ENCODE measurements at regions not wholly inside any gene's neighbourhood (a gene's known extent, or its start where the extent isn't known, plus 50 kb on each side); places are given as distances from the start of the nearest gene placed in this dataset.

DNA sequence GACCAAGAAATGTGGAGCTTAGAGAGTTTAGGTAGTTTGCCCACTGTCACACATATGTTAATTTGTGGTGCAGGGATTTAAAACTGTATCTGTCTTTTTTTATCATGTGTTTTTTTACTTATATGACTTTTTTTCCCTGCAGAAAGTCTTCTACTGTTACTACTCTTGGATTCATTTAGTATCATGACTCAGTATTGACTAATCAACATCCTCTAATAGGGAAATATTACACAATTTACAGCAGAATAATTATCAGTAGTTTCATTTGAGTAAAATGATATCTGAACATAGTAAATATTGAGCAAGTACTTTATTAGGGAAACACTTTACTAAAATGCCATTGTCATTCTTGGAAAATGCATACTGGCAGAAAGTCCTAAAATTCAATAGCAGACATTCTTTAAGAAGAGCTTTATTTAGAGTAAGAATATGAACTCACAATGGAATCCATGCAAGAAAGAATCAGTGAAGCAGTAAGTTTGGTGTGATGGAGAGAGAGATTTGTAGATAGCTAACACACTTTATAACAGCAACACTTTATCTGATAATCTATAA lies 425.9 kb upstream of the SLC8A1 start:
- Mint-ChIP-seq H3K4me1 (no peaks in the 10 kb centered on the region), H3K36me3 (no peaks in the 10 kb centered on the region), H3K27ac (no peak overlapping the region), H3K9me3 (peaks cover 0 to 3% (median 0%) of the 10 kb centered on the region in 7 donors), H3K4me3 (no peak overlapping the region), H3K27me3 (no peaks in the 10 kb centered on the region)
- DNase-seq (no peak), ATAC-seq (ENCODE audit: low read depth in 2 of 2) (no peak)

DNA sequence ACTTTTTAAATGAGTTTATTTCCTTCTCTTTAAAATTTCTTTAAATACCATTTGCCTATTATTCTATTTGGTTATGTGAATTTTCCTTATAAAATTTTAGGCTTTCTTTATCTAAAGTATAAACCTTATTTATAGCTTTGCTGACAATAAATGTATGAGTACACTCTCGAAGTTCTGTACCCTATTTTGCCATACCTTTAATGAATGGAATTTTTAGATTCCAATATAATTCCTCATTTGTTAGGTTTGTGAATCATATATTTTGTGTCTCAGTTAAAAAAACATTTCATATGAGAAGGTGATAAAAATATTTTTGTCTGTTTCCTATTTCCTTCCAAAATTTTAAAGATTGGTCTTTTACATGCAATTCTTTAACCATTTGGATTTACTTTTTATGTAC lies 427.4 kb upstream of the SLC8A1 start:
- Mint-ChIP-seq H3K27me3 (no peaks in the 10 kb centered on the region), H3K27ac (no peak overlapping the region)

DNA sequence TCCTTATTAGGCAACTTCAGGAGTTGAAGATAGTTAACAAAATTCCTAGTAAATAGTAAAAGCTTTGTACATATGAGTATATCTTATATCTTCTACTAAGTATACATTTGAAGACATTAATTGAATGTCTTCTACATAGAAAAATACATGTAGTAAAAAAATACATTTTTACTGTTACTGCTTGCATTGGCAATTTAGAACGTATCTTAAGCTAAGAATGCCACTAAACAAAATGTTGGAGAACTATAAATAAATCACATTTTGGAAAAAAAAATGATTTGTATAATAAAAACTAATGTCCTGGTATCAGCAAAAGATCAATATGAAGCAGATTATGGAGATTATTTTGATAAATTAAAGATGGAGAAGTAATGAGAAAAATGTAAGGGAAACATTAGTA lies 434.2 kb upstream of the SLC8A1 start:
- Mint-ChIP-seq H3K27me3 (no peaks in the 10 kb centered on the region), H3K4me1 (no peaks in the 10 kb centered on the region), H3K9me3 (peaks cover 0 to 7% (median 0%) of the 10 kb centered on the region in 7 donors), H3K36me3 (no peaks in the 10 kb centered on the region), H3K27ac (no peak overlapping the region), H3K4me3 (no peak overlapping the region)
- DNase-seq = no peak
- ATAC-seq (ENCODE audit: low read depth in 2 of 2) = no peak

More for the DNA sequence above, 427.4 kb upstream of the SLC8A1 start:
- Mint-ChIP-seq H3K4me3 (no peak overlapping the region), H3K9me3 (peaks cover 0 to 2% (median 0%) of the 10 kb centered on the region in 7 donors), H3K4me1 (no peaks in the 10 kb centered on the region), H3K36me3 (no peaks in the 10 kb centered on the region)
- no peak for DNase-seq
- ATAC-seq (ENCODE audit: low read depth in 2 of 2) = no peak

DNA sequence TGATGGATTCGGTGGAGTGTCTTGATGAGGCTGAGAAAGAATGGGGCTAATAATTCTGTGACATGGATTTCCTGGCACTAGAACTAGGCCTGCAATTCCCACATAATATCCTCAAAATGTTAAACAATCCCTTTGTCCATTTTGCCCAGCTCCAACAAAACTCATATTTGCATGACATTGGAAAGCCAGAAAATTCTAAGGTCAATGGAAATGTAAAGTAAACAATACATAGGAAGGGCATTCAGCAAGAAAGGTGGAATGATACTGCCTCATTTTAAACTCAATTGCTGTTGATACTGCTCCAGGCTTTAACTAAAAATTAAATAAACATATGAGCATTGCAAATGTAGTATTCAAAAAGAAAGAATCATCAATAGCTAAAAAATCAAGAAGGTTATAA lies 434.8 kb upstream of the SLC8A1 start:
- ATAC-seq (ENCODE audit: low read depth in 2 of 2) = no peak

DNA sequence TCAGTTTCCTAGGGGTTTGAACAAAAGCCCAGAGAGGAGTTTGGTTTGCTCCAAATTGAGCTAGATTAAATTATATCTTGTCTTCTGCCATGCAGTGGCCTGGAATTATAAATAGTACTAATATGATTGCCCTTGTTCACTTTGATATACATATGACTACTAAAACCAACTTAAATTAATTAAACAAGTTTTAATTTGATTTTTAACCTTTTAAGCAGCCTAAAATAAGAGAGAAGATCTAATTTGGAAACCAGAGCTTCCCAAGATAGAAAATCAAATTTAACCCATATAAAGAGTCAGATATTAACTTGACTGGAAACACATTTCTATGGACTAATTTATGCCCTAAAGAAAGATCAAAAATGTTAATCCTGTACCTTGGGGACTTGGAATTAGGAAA lies 444.5 kb upstream of the SLC8A1 start:
- no peak for DNase-seq
- H3K36me3 Mint-ChIP-seq = no peaks in the 10 kb centered on the region
- no peaks in the 10 kb centered on the region for H3K27me3 Mint-ChIP-seq
- no peaks in the 10 kb centered on the region for H3K4me1 Mint-ChIP-seq
- H3K4me3 Mint-ChIP-seq = no peak overlapping the region
- no peak overlapping the region for H3K27ac Mint-ChIP-seq
- H3K9me3 Mint-ChIP-seq = peaks cover 0 to 2% (median 0%) of the 10 kb centered on the region in 7 donors
- ATAC-seq (ENCODE audit: low read depth in 2 of 2) = no peak

More for the DNA sequence above, 434.8 kb upstream of the SLC8A1 start:
- H3K27ac Mint-ChIP-seq = no peak overlapping the region
- peaks cover 0 to 7% (median 0%) of the 10 kb centered on the region in 7 donors for H3K9me3 Mint-ChIP-seq
- no peaks in the 10 kb centered on the region for H3K36me3 Mint-ChIP-seq
- H3K27me3 Mint-ChIP-seq = no peaks in the 10 kb centered on the region
- H3K4me1 Mint-ChIP-seq = no peaks in the 10 kb centered on the region
- no peak overlapping the region for H3K4me3 Mint-ChIP-seq
- no peak for DNase-seq

DNA sequence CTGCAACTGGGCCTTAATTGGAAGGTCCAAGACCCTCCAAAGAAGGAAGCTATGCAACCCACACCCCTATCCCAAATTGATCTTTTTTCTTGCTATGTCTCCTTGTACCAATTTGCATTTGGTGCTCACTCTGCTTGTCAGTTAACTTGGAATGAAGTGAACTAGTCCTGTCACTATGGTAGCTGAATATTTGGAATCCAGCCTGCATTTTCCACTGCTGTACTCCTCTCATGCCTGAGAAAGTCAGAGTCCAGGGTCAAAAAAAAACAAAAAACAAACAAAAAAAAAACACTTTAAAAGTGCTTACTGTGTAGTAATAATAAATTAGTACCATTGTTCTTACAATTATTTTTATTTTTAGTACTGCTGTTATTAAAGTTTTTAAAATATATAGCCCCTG lies 462.8 kb upstream of the SLC8A1 start:
- Mint-ChIP-seq H3K36me3 (no peaks in the 10 kb centered on the region), H3K4me1 (no peaks in the 10 kb centered on the region), H3K9me3 (peaks cover 0 to 5% (median 0%) of the 10 kb centered on the region in 7 donors), H3K27me3 (no peaks in the 10 kb centered on the region), H3K27ac (no peak overlapping the region), H3K4me3 (no peak overlapping the region)
- ATAC-seq (ENCODE audit: low read depth in 2 of 2) (no peak), DNase-seq (no peak)

DNA sequence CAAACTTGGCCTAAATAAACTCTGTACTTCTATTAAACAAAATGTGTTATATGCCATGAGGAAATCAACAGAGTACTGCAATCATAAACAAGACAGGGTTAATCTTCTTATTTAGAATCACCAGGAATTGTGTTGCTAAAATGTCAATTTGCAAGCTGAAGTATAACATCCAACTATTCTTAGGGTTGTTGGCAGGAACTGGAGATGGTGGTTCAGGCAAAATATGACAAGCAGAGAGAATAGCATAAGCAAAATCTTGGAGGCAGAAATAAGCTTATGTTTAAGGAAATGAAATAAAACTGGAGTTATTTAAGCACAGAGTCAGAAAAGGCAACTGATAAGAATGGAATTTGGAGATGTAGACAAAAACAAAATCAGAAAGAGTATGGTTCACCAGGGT lies 463.8 kb upstream of the SLC8A1 start:
- H3K9me3 Mint-ChIP-seq = peaks cover 0 to 5% (median 0%) of the 10 kb centered on the region in 7 donors
- DNase-seq (no peak), ATAC-seq (ENCODE audit: low read depth in 2 of 2) (no peak)
- H3K36me3 Mint-ChIP-seq = no peaks in the 10 kb centered on the region
- no peak overlapping the region for H3K27ac Mint-ChIP-seq
- no peaks in the 10 kb centered on the region for H3K27me3 Mint-ChIP-seq
- H3K4me3 Mint-ChIP-seq = no peak overlapping the region
- no peaks in the 10 kb centered on the region for H3K4me1 Mint-ChIP-seq

DNA sequence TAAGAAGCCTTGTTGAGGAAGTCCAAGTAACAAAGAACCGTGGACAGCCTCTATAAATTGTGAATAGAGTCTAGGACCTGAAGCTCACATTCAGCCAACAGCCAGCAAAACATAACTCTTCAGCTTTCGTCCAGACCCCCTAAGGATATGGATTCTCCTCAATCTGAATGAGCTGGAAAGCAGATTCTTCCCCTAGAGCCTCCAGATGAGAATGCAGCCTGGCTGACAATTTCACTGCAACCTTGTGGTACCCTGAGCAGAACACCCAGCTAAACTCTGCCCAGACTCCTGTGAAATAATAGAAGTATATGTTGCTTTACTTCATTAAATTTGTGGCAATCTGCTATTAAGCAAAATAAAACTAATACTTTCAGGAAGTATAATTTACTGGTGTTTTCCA lies 483.5 kb upstream of the SLC8A1 start:
- no peak overlapping the region for H3K4me3 Mint-ChIP-seq
- H3K36me3 Mint-ChIP-seq = no peaks in the 10 kb centered on the region
- H3K4me1 Mint-ChIP-seq = no peaks in the 10 kb centered on the region
- peaks cover 0 to 7% (median 0%) of the 10 kb centered on the region in 7 donors for H3K9me3 Mint-ChIP-seq
- H3K27me3 Mint-ChIP-seq = no peaks in the 10 kb centered on the region
- no peak for ATAC-seq (ENCODE audit: low read depth in 2 of 2)
- DNase-seq = no peak
- no peak overlapping the region for H3K27ac Mint-ChIP-seq

DNA sequence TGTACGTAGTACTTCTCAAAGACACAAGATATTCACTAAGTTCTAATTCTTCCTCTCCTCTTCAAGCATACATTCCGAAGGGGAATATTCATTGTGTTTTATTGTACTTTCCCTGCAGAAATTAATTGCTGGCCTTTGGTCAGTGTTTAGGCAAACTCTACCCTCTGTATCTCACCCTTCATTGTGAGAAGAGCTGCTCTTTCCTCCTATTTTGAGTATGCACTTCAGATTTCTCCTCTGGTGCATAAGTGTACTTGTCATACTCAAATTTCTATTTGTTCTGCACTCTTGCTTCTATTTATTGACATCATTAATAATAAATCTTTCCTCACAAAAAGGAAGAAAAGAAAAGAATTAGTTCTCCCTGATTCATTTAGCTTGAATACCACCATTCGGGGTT lies 485.4 kb upstream of the SLC8A1 start:
- Mint-ChIP-seq H3K27me3 (no peaks in the 10 kb centered on the region), H3K4me3 (no peak overlapping the region), H3K4me1 (no peaks in the 10 kb centered on the region), H3K9me3 (peaks cover 6 to 15% (median 7%) of the 10 kb centered on the region in 7 donors), H3K36me3 (peaks cover 0 to 7% of the 10 kb centered on the region in 2 donors), H3K27ac (no peak overlapping the region)
- no peak for ATAC-seq (ENCODE audit: low read depth in 2 of 2)
- DNase-seq = no peak

DNA sequence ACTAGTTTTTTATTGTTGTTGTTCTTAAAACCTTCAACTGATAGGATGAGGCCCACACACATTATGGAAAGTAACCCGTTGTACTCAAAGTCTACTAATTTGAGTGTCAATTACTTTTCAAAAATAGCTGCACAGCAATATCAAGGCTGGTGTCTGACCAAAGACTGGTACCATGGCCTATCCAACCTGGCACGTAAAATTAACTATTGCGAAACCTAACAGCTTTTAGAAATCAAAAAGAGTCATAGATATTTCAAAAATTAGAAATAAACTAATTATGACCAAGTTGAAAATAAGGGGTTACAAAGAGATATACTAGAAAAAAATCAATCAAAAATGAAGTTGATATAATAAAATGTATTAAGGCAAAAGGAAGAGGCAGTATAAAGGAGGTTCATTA lies 501.5 kb upstream of the SLC8A1 start:
- no peaks in the 10 kb centered on the region for H3K36me3 Mint-ChIP-seq
- no peak overlapping the region for H3K27ac Mint-ChIP-seq
- H3K27me3 Mint-ChIP-seq = no peaks in the 10 kb centered on the region
- H3K4me3 Mint-ChIP-seq = no peak overlapping the region
- ATAC-seq (ENCODE audit: low read depth in 2 of 2) (no peak), DNase-seq (no peak)
- H3K4me1 Mint-ChIP-seq = peaks cover 3 to 12% (median 5%) of the 10 kb centered on the region in 3 donors
- H3K9me3 Mint-ChIP-seq = peaks cover 0 to 17% (median 5%) of the 10 kb centered on the region in 7 donors

DNA sequence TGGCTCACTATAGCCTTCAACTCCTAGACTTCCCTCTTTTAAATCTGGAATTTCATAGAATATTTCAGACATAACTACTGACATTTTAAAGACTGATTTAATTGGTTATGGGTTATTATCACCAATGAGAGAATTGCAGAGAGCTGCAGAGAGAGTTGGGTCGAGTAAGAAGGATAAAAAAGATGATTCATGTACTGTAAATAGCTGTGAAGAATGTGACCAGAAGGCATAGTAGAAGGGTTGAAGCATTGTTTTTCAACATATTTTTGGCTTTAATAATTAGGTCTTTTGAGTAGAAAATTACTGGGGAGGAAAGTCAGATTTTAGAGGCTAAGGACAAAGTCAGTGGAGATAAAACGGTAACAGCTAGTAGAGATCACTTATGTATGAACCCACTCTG lies 503.2 kb upstream of the SLC8A1 start:
- Mint-ChIP-seq H3K27me3 (no peaks in the 10 kb centered on the region), H3K4me1 (peaks cover 3 to 12% (median 5%) of the 10 kb centered on the region in 3 donors), H3K4me3 (no peak overlapping the region), H3K27ac (no peak overlapping the region), H3K36me3 (no peaks in the 10 kb centered on the region), H3K9me3 (peaks cover 0 to 17% (median 5%) of the 10 kb centered on the region in 7 donors)
- ATAC-seq (ENCODE audit: low read depth in 2 of 2) (no peak), DNase-seq (no peak)

DNA sequence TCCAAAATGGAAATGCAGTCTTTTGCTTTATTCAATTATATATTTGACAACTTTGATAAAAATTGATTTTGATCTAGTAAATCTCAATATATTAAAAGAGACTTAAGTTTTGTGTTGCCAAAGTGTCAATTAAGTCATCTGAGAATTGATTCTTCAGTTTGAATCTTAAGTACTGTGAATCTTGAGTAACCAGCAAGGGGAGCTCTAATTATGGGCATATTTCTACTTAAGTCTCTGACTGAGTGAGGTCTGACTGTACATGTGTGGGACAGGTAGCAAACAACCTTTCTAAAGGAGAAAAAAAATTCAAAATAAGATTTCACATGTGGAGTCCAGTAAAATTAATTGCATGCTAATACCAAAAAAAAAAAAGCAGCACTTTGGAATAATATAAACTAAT lies 503.7 kb upstream of the SLC8A1 start:
- H3K4me1 Mint-ChIP-seq = peaks cover 3 to 12% (median 5%) of the 10 kb centered on the region in 3 donors
- H3K27ac Mint-ChIP-seq = no peak overlapping the region
- DNase-seq = no peak
- no peak overlapping the region for H3K4me3 Mint-ChIP-seq
- no peak for ATAC-seq (ENCODE audit: low read depth in 2 of 2)
- H3K27me3 Mint-ChIP-seq = no peaks in the 10 kb centered on the region
- H3K9me3 Mint-ChIP-seq = peaks cover 0 to 17% (median 5%) of the 10 kb centered on the region in 7 donors
- H3K36me3 Mint-ChIP-seq = no peaks in the 10 kb centered on the region

DNA sequence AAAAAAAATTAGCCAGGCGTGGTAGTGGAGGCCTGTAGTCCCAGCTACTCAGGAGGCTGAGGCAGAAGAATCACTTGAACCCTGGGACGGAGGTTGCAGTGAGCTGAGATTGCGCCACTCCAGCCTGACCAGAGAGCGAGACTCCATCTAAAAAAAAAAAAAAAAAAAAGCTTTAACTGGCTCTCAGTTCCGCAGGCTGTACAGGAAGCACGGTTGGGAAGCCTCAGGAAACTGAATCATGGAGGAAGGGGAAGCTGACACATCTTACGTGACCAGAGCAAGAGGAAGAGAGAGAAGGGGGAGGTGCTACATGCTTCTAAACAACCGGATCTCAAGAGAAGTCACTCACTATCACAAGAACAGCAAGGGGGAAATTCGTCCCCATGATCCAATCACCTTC lies 505.6 kb upstream of the SLC8A1 start:
- Mint-ChIP-seq H3K4me3 (no peak overlapping the region), H3K9me3 (peaks cover 0 to 17% (median 5%) of the 10 kb centered on the region in 7 donors), H3K36me3 (no peaks in the 10 kb centered on the region), H3K27ac (peak overlapping the region in 1 of 6 donors; percentile 40), H3K27me3 (no peaks in the 10 kb centered on the region), H3K4me1 (peaks cover 3 to 12% (median 5%) of the 10 kb centered on the region in 3 donors)
- DNase-seq = peak; percentile 0
- ATAC-seq (ENCODE audit: low read depth in 2 of 2) = no peak

DNA sequence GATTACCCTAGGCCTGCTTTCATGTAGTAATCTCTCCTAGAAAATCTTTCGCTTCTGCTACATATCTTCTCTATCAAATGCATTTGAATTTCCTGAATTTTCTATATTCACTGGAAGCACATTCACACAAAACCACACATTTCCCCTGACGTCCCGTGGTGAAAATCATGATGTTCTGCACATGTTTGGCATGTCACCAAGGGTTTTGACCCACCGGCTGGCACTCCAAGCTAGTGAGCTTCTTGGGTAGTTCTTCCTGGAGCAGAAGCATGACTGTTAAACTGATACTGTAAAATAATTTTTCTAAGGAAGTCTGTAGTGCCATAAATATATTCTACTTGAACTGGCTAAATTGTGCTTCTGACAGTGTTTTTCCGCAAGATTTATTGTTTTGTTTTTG lies 510.1 kb upstream of the SLC8A1 start:
- no peak overlapping the region for H3K27ac Mint-ChIP-seq
- DNase-seq (no peak), ATAC-seq (ENCODE audit: low read depth in 2 of 2) (no peak)
- H3K9me3 Mint-ChIP-seq = peaks cover 0 to 7% (median 4%) of the 10 kb centered on the region in 7 donors
- no peak overlapping the region for H3K4me3 Mint-ChIP-seq
- H3K36me3 Mint-ChIP-seq = no peaks in the 10 kb centered on the region
- H3K27me3 Mint-ChIP-seq = no peaks in the 10 kb centered on the region
- H3K4me1 Mint-ChIP-seq = peaks cover 3 to 8% (median 5%) of the 10 kb centered on the region in 3 donors

Measured in naive B cell (primary cell).